EL (cell line): ENCODE measurements at regions not wholly inside any gene's neighbourhood (a gene's known extent, or its start where the extent isn't known, plus 50 kb on each side); places are given as distances from the start of the nearest gene placed in this dataset.
A peak's percentile ranks its signal among the peaks of the same experiment; 100 is the strongest.

Experiments used
- DNase-seq: peaks from one replicate; pipeline ENCODE4 v3.0.0-alpha.2; 2016

- DNase-seq, result no peak
These were observed 154.2 kb upstream of the PRMT8 start for GRCh38 chr12:3336606-3337311.

- DNase-seq, result no peak
These were observed 153.1 kb upstream of the PRMT8 start for GRCh38 chr12:3337944-3338343.

GRCh38 chr12:3339221-3339620 is 151.8 kb upstream of the PRMT8 start:
- no peak for DNase-seq

GRCh38 chr12:3341594-3341993 is 149.4 kb upstream of the PRMT8 start:
- no peak for DNase-seq

- peak; percentile 48 for DNase-seq
These were observed 149.0 kb upstream of the PRMT8 start for GRCh38 chr12:3342051-3342450.

GRCh38 chr12:3348055-3348454 is 142.9 kb upstream of the PRMT8 start:
- DNase-seq, result no peak

- no peak for DNase-seq
These were observed 140.6 kb upstream of the PRMT8 start for GRCh38 chr12:3350432-3350831.

GRCh38 chr12:3351731-3352130 is 139.3 kb upstream of the PRMT8 start:
- no peak for DNase-seq

GRCh38 chr12:3352230-3352629 is 138.8 kb upstream of the PRMT8 start:
- DNase-seq, result no peak

GRCh38 chr12:3353621-3354020 is 137.4 kb upstream of the PRMT8 start:
- DNase-seq, result no peak

- no peak for DNase-seq
These were observed 136.4 kb upstream of the PRMT8 start for GRCh38 chr12:3354586-3354985.

GRCh38 chr12:3355378-3355900 is 135.6 kb upstream of the PRMT8 start:
- DNase-seq, result no peak

- DNase-seq, result no peak
These were observed 133.0 kb upstream of the PRMT8 start for GRCh38 chr12:3357950-3358525.

- no peak for DNase-seq
These were observed 131.5 kb upstream of the PRMT8 start for GRCh38 chr12:3359478-3359877.

- no peak for DNase-seq
These were observed 129.9 kb upstream of the PRMT8 start for GRCh38 chr12:3361146-3361545.

GRCh38 chr12:3362737-3363136 is 128.3 kb upstream of the PRMT8 start:
- no peak for DNase-seq

- DNase-seq, result no peak
These were observed 127.4 kb upstream of the PRMT8 start for GRCh38 chr12:3363608-3364007.

GRCh38 chr12:3364226-3364625 is 126.8 kb upstream of the PRMT8 start:
- no peak for DNase-seq

GRCh38 chr12:3364661-3365462 is 126.1 kb upstream of the PRMT8 start:
- no peak for DNase-seq

- DNase-seq, result no peak
These were observed 125.3 kb upstream of the PRMT8 start for GRCh38 chr12:3365463-3366411.

GRCh38 chr12:3366451-3367110 is 124.4 kb upstream of the PRMT8 start:
- DNase-seq, result no peak
